Right atrium auricular region (tissue), 2 donors: ENCODE measurements at regions not wholly inside any gene's neighbourhood (a gene's known extent, or its start where the extent isn't known, plus 50 kb on each side); places are given as distances from the start of the nearest gene placed in this dataset.

ENCODE experiments used
- DNase-seq: peaks from one replicate; pipeline ENCODE4 v3.0.0-alpha.2; 2019; ENCODE audit warnings: low spot score
- H3K27ac ChIP-seq, 2 donors: fragments of 200-600 bp; sonication (generic); 1 replicate in 1 of 2; 2 replicates in 1 of 2; pipeline ENCODE4 v1.5.1; 2016 to 2019
- H3K27me3 ChIP-seq, 2 donors: fragments of 200-600 bp; sonication (generic); one replicate each; pipeline versions ENCODE4 v1.5.1 to v1.6.0; 2017 to 2019
- H3K36me3 ChIP-seq: fragments of 200-600 bp; sonication (generic); one replicate; pipeline ENCODE4 v1.5.1; 2016
- H3K4me1 ChIP-seq, 2 donors: fragments of 200-600 bp; sonication (generic); one replicate each; pipeline versions ENCODE4 v1.5.1 to v1.6.0; 2017 to 2019
- H3K4me3 ChIP-seq, 2 donors: fragments of 200-600 bp; sonication (generic); 1 replicate in 1 of 2; 2 replicates in 1 of 2; pipeline ENCODE4 v1.5.1; 2017 to 2019; ENCODE audit warnings: mild to moderate bottlenecking in 1 of 2, moderate library complexity in 1 of 2
- H3K9me3 ChIP-seq, 2 donors: fragments of 200-600 bp; sonication (generic); one replicate each; pipeline ENCODE4 v1.5.1; 2019
- TF ChIP-seq, protein P1 (sequence below), 2 donors: fragments of 200-600 bp; sonication (generic); IDR thresholded peaks; one replicate each; pipeline ENCODE4 v1.5.1; 2019; ENCODE audit warnings: antibody characterized with exemption in 2 of 2

DNA sequence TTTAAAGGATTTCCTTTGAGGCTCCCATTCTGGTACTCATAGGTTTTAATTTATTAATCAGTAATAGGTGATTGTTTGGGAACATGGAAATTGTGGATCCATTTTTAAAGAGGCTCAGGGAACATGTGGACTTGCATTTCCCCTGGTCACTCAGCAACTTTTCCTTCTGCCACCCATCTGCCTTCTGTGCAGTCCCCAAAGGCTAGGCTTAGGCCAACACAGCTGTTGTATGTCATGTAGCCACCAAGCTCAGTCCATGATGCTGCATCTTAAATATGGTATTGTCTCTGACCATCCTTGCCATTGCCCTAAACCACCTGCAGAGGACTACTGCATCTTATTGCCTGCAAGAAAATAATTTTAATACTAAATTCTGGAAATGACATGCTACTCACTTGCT is 416.7 kb upstream of the SEMA6D start:
- no peak overlapping the region for H3K4me3 ChIP-seq
- no peaks in the 10 kb centered on the region for H3K36me3 ChIP-seq
- no peak overlapping the region for H3K27ac ChIP-seq
- TF ChIP-seq, protein P1, sequence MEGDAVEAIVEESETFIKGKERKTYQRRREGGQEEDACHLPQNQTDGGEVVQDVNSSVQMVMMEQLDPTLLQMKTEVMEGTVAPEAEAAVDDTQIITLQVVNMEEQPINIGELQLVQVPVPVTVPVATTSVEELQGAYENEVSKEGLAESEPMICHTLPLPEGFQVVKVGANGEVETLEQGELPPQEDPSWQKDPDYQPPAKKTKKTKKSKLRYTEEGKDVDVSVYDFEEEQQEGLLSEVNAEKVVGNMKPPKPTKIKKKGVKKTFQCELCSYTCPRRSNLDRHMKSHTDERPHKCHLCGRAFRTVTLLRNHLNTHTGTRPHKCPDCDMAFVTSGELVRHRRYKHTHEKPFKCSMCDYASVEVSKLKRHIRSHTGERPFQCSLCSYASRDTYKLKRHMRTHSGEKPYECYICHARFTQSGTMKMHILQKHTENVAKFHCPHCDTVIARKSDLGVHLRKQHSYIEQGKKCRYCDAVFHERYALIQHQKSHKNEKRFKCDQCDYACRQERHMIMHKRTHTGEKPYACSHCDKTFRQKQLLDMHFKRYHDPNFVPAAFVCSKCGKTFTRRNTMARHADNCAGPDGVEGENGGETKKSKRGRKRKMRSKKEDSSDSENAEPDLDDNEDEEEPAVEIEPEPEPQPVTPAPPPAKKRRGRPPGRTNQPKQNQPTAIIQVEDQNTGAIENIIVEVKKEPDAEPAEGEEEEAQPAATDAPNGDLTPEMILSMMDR (IDR thresholded peaks at IDR 0.05), result no peak
- no peaks in the 10 kb centered on the region for H3K4me1 ChIP-seq
- no peaks in the 10 kb centered on the region for H3K9me3 ChIP-seq
- no peaks in the 10 kb centered on the region for H3K27me3 ChIP-seq
- no peak for DNase-seq

GRCh38 chr15:47301481-47301880 is 415.8 kb upstream of the SEMA6D start:
- Histone ChIP-seq H3K36me3 (no peaks in the 10 kb centered on the region), H3K4me1 (no peaks in the 10 kb centered on the region), H3K9me3 (no peaks in the 10 kb centered on the region), H3K27ac (no peak overlapping the region), H3K4me3 (no peak overlapping the region), H3K27me3 (no peaks in the 10 kb centered on the region)
- TF ChIP-seq, protein P1 (IDR thresholded peaks at IDR 0.05), result no peak
- no peak for DNase-seq

- H3K9me3 ChIP-seq, result no peaks in the 10 kb centered on the region
These were observed 412.6 kb upstream of the SEMA6D start for GRCh38 chr15:47304656-47305055.

DNA sequence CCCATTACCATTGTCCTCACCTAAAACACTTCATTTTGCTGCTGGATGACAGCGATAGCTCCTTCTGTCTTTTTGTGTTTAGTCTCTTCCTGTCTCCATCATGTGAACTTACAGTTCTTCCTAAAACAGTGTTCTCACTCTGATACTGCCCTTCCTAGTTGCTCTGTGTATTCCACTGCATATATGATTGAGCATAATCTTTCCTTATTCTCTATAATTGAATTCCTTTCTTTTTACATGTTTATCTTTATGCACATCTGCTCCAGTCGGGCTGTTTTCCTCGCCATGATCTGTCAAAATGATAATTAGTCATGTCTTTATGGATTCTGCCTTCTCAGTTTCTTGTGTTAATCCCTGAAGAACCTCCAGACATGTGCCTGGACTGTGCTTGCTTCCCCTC is 405.1 kb upstream of the SEMA6D start:
- no peaks in the 10 kb centered on the region for H3K9me3 ChIP-seq
- TF ChIP-seq, protein P1 (IDR thresholded peaks at IDR 0.05), result no peak
- no peak for DNase-seq
- H3K27ac ChIP-seq, result no peak overlapping the region
- no peaks in the 10 kb centered on the region for H3K4me1 ChIP-seq
- no peaks in the 10 kb centered on the region for H3K36me3 ChIP-seq
- no peaks in the 10 kb centered on the region for H3K27me3 ChIP-seq
- no peak overlapping the region for H3K4me3 ChIP-seq

More at GRCh38 chr15:47304656-47305055, 412.6 kb upstream of the SEMA6D start:
- TF ChIP-seq, protein P1 (IDR thresholded peaks at IDR 0.05), result no peak
- H3K27ac ChIP-seq, result no peak overlapping the region
- H3K36me3 ChIP-seq, result no peaks in the 10 kb centered on the region
- H3K4me3 ChIP-seq, result no peak overlapping the region
- no peaks in the 10 kb centered on the region for H3K27me3 ChIP-seq
- no peak for DNase-seq
- no peaks in the 10 kb centered on the region for H3K4me1 ChIP-seq

DNA sequence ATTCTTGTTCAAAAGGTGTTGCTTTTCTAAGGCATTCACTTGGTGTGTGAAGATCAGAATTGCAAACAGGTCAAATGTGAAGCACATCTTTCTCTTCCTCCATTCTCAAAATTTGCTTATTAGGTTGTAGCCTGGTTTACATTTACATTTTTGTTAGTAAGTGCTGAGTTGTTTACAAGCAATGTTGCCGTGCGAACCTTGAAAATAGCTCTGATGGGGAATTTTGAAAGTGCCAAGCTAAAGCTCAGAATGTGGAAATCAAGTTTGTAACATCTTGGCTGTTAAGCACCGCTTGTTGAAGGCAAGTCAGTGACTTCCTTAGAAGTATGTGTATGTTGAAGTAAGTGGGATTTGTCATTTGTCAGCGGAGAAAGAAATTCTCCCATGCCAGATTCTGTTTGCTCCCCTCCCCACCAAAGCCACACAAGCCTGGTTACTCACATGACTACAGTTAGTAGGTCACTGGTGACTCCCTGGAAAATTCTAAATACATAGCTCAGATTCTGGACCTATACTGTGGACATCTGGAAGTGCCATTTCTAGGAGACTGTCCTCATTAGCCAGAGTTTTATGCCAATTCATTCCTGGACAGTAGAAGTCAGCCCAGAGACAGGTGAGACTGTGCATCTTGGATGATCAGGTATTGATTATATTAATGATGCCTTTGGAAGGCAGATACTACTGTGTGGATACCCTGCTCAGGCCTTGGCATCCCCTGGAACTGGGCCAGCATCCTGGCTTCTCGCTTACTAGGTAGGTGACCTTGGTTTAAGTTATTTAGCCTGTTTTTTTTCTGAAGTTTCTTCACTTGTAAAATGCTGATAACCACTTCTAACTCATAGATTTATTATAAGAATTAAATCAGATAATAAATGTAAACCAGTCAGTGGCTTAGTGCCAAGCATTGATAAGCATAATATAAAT is 390.6 kb upstream of the SEMA6D start:
- no peak overlapping the region for H3K4me3 ChIP-seq
- DNase-seq, result no peak
- no peaks in the 10 kb centered on the region for H3K9me3 ChIP-seq
- no peaks in the 10 kb centered on the region for H3K4me1 ChIP-seq
- no peak overlapping the region for H3K27ac ChIP-seq
- H3K36me3 ChIP-seq, result no peaks in the 10 kb centered on the region
- TF ChIP-seq, protein P1 (IDR thresholded peaks at IDR 0.05), result no peak
- H3K27me3 ChIP-seq, result no peaks in the 10 kb centered on the region
